ENCODE measurements at regions not wholly inside any gene's neighbourhood (a gene's known extent, or its start where the extent isn't known, plus 50 kb on each side); places are given as distances from the start of the nearest gene placed in this dataset.

GRCh38 chr6:120545353-120545752 is 788.9 kb downstream of the TBC1D32 start (continued):
- TF ChIP-seq ZBTB33 (IDR thresholded peaks at IDR 0.05; ENCODE audit: borderline replicate concordance, low read depth), result no peak
- no peak for TF ChIP-seq IRF3 (IDR thresholded peaks at IDR 0.05; ENCODE audit: low read depth, low read length)

- CTCF ChIA-PET, result no interaction called here
Measured at GRCh38 chr6:120534954-120535353, 799.3 kb downstream of the TBC1D32 start.

More at GRCh38 chr6:120534954-120535353, 799.3 kb downstream of the TBC1D32 start:
- DNase-seq, result no peak
- POLR2A ChIA-PET, result no interaction called here
- Histone ChIP-seq H3K27ac (ENCODE audit: low read depth in 2 of 2, low read length in 1 of 2) (no peak overlapping the region), H3K4me3 (ENCODE audit: low read depth in 2 of 2, low read length in 1 of 2) (no peak overlapping the region), H3K9me2 (no peaks in the 10 kb centered on the region), H2AFZ (ENCODE audit: low read depth) (no peak overlapping the region), H3K79me2 (ENCODE audit: insufficient read depth) (no peaks in the 10 kb centered on the region), H3K9ac (no peak overlapping the region), H3F3A (replicated peaks; ENCODE audit: insufficient read depth) (no peaks in the 10 kb centered on the region), H3K9me3 (no peaks in the 10 kb centered on the region), H3K4me2 (no peak overlapping the region), H3K27me3 (ENCODE audit: insufficient read depth) (no peaks in the 10 kb centered on the region), H4K20me1 (ENCODE audit: insufficient read depth) (no peaks in the 10 kb centered on the region), H3K36me3 (replicated peaks in 1 of 2; ENCODE audit: control insufficient read depth in 1 of 2, insufficient read depth in 2 of 2, low read length in 1 of 2) (no peaks in the 10 kb centered on the region), H3K4me1 (ENCODE audit: control insufficient read depth in 1 of 2, insufficient read depth in 2 of 2, low read depth in 1 of 2, low read length in 1 of 2) (no peaks in the 10 kb centered on the region)
- no peak for TF ChIP-seq FOXJ3 (CRISPR knock-in tag; IDR thresholded peaks at IDR 0.05)
- TF ChIP-seq SIN3A (IDR thresholded peaks at IDR 0.05; ENCODE audit: borderline replicate concordance, low read depth, low read length), result no peak
- TF ChIP-seq GABPA (IDR thresholded peaks at IDR 0.05; ENCODE audit: low read depth), result no peak
- TF ChIP-seq POLR2AphosphoS5 (IDR thresholded peaks at IDR 0.05; ENCODE audit: low read depth, low read length), result no peak
- no peak for TF ChIP-seq ZBTB33 (IDR thresholded peaks at IDR 0.05; ENCODE audit: borderline replicate concordance, low read depth)
- no peak for TF ChIP-seq MXI1 (IDR thresholded peaks at IDR 0.05; ENCODE audit: low read depth, low read length)
- TF ChIP-seq PBX3 (IDR thresholded peaks at IDR 0.05), result no peak
- no peak for TF ChIP-seq REST (IDR thresholded peaks at IDR 0.05; ENCODE audit: low read depth, low read length)
- TF ChIP-seq CHD2 (IDR thresholded peaks at IDR 0.05; ENCODE audit: low read length, partially characterized antibody), result no peak
- TF ChIP-seq NFIC (IDR thresholded peaks at IDR 0.05; ENCODE audit: borderline replicate concordance), result no peak
- no peak for TF ChIP-seq FOSL2 (IDR thresholded peaks at IDR 0.05; ENCODE audit: borderline replicate concordance, low read depth)
- TF ChIP-seq RFX5 (IDR thresholded peaks at IDR 0.05; ENCODE audit: low read length), result no peak
- no peak for TF ChIP-seq SMC3 (IDR thresholded peaks at IDR 0.05; ENCODE audit: low read depth, low read length)
- no peak for TF ChIP-seq TCF12 (IDR thresholded peaks at IDR 0.05)
- no peak for TF ChIP-seq CTCF (IDR thresholded peaks at IDR 0.05)
- TF ChIP-seq TAF1 (IDR thresholded peaks at IDR 0.05; ENCODE audit: borderline replicate concordance, low read depth, low read length), result no peak
- TF ChIP-seq FOXM1 (IDR thresholded peaks at IDR 0.05; ENCODE audit: low read depth), result no peak
- TF ChIP-seq RCOR1 (IDR thresholded peaks at IDR 0.05; ENCODE audit: low read length), result no peak
- TF ChIP-seq EZH2phosphoT487 (IDR thresholded peaks at IDR 0.05; ENCODE audit: borderline replicate concordance, low read depth), result no peak
